GM23338 (cell line): ENCODE measurements at regions not wholly inside any gene's neighbourhood (a gene's known extent, or its start where the extent isn't known, plus 50 kb on each side); places are given as distances from the start of the nearest gene placed in this dataset.
A peak's percentile ranks its signal among the peaks of the same experiment; 100 is the strongest.

Source experiments
- ATAC-seq: fragments of 200-7000 bp; cut with Tn5 transposase; 3 replicates; pipeline ENCODE4 v1.9.1; 2020
- DNase-seq: peaks from one replicate; pipeline ENCODE4 v3.0.0-alpha.2; 2015; ENCODE audit warnings: low spot score
- H2AFZ ChIP-seq: fragments of 200-600 bp; sonication (generic); 2 replicates; pipeline ENCODE4 v1.8.0; 2016; ENCODE audit warnings: antibody characterized with exemption, mild to moderate bottlenecking, moderate library complexity
- H3F3A ChIP-seq: fragments of 200-600 bp; sonication (generic); replicated peaks from 2 replicates; pipeline ENCODE4 v1.8.0; 2017; ENCODE audit warnings: antibody characterized with exemption, mixed run types, low read depth
- H3K27ac ChIP-seq: fragments of 200-600 bp; sonication (generic); 2 replicates; pipeline ENCODE4 v1.6.1; 2016; ENCODE audit warnings: low read depth
- H3K27me3 ChIP-seq: fragments of 200-600 bp; sonication (generic); 2 replicates; pipeline ENCODE4 v1.8.0; 2016; ENCODE audit warnings: mild to moderate bottlenecking, mixed run types, moderate library complexity; ENCODE audit not compliant: insufficient read depth
- H3K36me3 ChIP-seq: fragments of 200-600 bp; sonication (generic); 2 replicates; pipeline ENCODE4 v1.8.0; 2016; ENCODE audit warnings: mild to moderate bottlenecking; ENCODE audit not compliant: insufficient read depth
- H3K4me1 ChIP-seq: fragments of 200-600 bp; sonication (generic); 2 replicates; pipeline ENCODE4 v1.8.0; 2016; ENCODE audit warnings: mild to moderate bottlenecking, moderate library complexity; ENCODE audit not compliant: insufficient read depth
- H3K4me2 ChIP-seq: fragments of 200-600 bp; sonication (generic); 2 replicates; pipeline ENCODE4 v1.7.1; 2017; ENCODE audit warnings: mixed run types
- H3K4me3 ChIP-seq: fragments of 200-600 bp; sonication (generic); 2 replicates; pipeline ENCODE4 v1.6.1; 2016; ENCODE audit warnings: mixed run types
- H3K79me2 ChIP-seq: fragments of 200-600 bp; sonication (generic); replicated peaks from 2 replicates; pipeline ENCODE4 v1.8.0; 2017; ENCODE audit warnings: mild to moderate bottlenecking; ENCODE audit not compliant: insufficient read depth
- H3K9me2 ChIP-seq: fragments of 200-600 bp; sonication (generic); 2 replicates; pipeline ENCODE4 v1.8.0; 2017; ENCODE audit not compliant: insufficient read depth
- H4K20me1 ChIP-seq: fragments of 200-600 bp; sonication (generic); replicated peaks from 2 replicates; pipeline ENCODE4 v1.8.0; 2017; ENCODE audit warnings: mild to moderate bottlenecking; ENCODE audit not compliant: insufficient read depth
- H3K27ac Mint-ChIP-seq: 2 replicates; pipeline ENCODE4 v1.8.0; 2020; ENCODE audit warnings: inconsistent platforms, mild to moderate bottlenecking, moderate library complexity, mixed read lengths
- H3K27me3 Mint-ChIP-seq: 3 replicates; pipeline ENCODE4 v1.8.0; 2022; ENCODE audit warnings: low read depth, mild to moderate bottlenecking, moderate library complexity, mixed read lengths, inconsistent platforms; ENCODE audit not compliant: insufficient read depth, poor library complexity
- H3K36me3 Mint-ChIP-seq: 3 replicates; pipeline ENCODE4 v1.8.0; 2021; ENCODE audit warnings: low read depth, mild to moderate bottlenecking, inconsistent platforms, moderate library complexity, mixed read lengths
- H3K4me1 Mint-ChIP-seq: 3 replicates; pipeline ENCODE4 v1.8.0; 2020; ENCODE audit warnings: mild to moderate bottlenecking, inconsistent platforms, mixed read lengths
- H3K4me3 Mint-ChIP-seq: 3 replicates; pipeline ENCODE4 v1.8.0; 2021; ENCODE audit warnings: moderate library complexity, mild to moderate bottlenecking, inconsistent platforms, mixed read lengths
- H3K9me3 Mint-ChIP-seq: 3 replicates; pipeline ENCODE4 v1.8.0; 2020; ENCODE audit warnings: moderate library complexity, mild to moderate bottlenecking, inconsistent platforms, mixed read lengths
- CREB1 ChIP-seq: fragments of 250-450 bp; sonication (Bioruptor Pico); IDR thresholded peaks from 2 replicates; pipeline ENCODE4 v1.5.0; 2020; ENCODE audit warnings: low read depth, mild to moderate bottlenecking, moderate library complexity
- CTCF ChIP-seq, 2 experiments: fragments of 200-600 bp in 1 of 2; sonication (generic) in 1 of 2; conservative IDR thresholded peaks; 2 replicates each; pipeline versions ENCODE4 v1.5.1 to v1.6.1; 2016 to 2017; ENCODE audit warnings: antibody characterized with exemption in 2 of 2, low read depth in 2 of 2, mild to moderate bottlenecking in 2 of 2, moderate library complexity in 1 of 2
- ETS1 ChIP-seq: IDR thresholded peaks from 2 replicates; pipeline ENCODE4 v1.6.1; 2016; ENCODE audit warnings: antibody characterized with exemption
- EZH2 ChIP-seq: fragments of 200-600 bp; sonication (generic); IDR thresholded peaks from one replicate; pipeline ENCODE4 v1.8.0; 2017; ENCODE audit warnings: antibody characterized with exemption, mild to moderate bottlenecking, low read depth; ENCODE audit not compliant: unreplicated experiment
- EZH2phosphoT487 ChIP-seq: fragments of 200-600 bp; sonication (generic); IDR thresholded peaks from one replicate; pipeline ENCODE4 v1.8.1; 2018; ENCODE audit warnings: antibody characterized with exemption; ENCODE audit not compliant: unreplicated experiment
- JUNB ChIP-seq: IDR thresholded peaks from one replicate; pipeline ENCODE4 v1.6.1; 2016; ENCODE audit warnings: antibody characterized with exemption; ENCODE audit not compliant: unreplicated experiment
- NANOG ChIP-seq: IDR thresholded peaks from 2 replicates; pipeline ENCODE4 v1.6.1; 2016; ENCODE audit warnings: antibody characterized with exemption, borderline replicate concordance
- POLR2AphosphoS5 ChIP-seq: IDR thresholded peaks from 2 replicates; pipeline ENCODE4 v1.6.1; 2016; ENCODE audit warnings: antibody characterized with exemption, low read depth
- STAT1 ChIP-seq: IDR thresholded peaks from one replicate; pipeline ENCODE4 v1.6.1; 2016; ENCODE audit warnings: antibody characterized with exemption; ENCODE audit not compliant: unreplicated experiment
- ZNF462 ChIP-seq: fragments of 250-450 bp; sonication (Bioruptor Pico); IDR thresholded peaks from 2 replicates; pipeline ENCODE4 v1.5.0; 2020; ENCODE audit warnings: mild to moderate bottlenecking, moderate library complexity

- Histone ChIP-seq H3K4me3 (no peak overlapping the region), H3K4me1 (no peaks in the 10 kb centered on the region), H3F3A (no peaks in the 10 kb centered on the region), H3K4me2 (no peak overlapping the region), H3K27ac (no peak overlapping the region), H4K20me1 (no peaks in the 10 kb centered on the region), H3K9me2 (peaks cover 11% of the 10 kb centered on the region), H3K36me3 (no peaks in the 10 kb centered on the region), H2AFZ (0 out of 2 replicates have a peak overlapping the region, but pooled peaks have one; percentile 32), H3K79me2 (no peaks in the 10 kb centered on the region), H3K27me3 (no peaks in the 10 kb centered on the region)
- H3K4me3 Mint-ChIP-seq: no peak overlapping the region
- TF ChIP-seq EZH2 (no peak), ETS1 (no peak), POLR2AphosphoS5 (no peak), ZNF462 (CRISPR knock-in tag) (no peak), EZH2phosphoT487 (no peak), CREB1 (CRISPR knock-in tag) (no peak), JUNB (no peak), CTCF (conservative IDR thresholded peaks at IDR 0.05; ENCODE audit: low read depth in 2 of 2) (no peak), NANOG (no peak), STAT1 (no peak)
- H3K9me3 Mint-ChIP-seq: no peaks in the 10 kb centered on the region
- DNase-seq (no peak), ATAC-seq (no peak)
- H3K27ac Mint-ChIP-seq: no peak overlapping the region
- H3K4me1 Mint-ChIP-seq: no peaks in the 10 kb centered on the region
- H3K27me3 Mint-ChIP-seq: peaks cover 5% of the 10 kb centered on the region
- H3K36me3 Mint-ChIP-seq: no peaks in the 10 kb centered on the region
Observed at GRCh38 chr1:94309829-94310569, 72.6 kb upstream of the ARHGAP29 start.
